ENCODE measurements at regions not wholly inside any gene's neighbourhood (a gene's known extent, or its start where the extent isn't known, plus 50 kb on each side); places are given as distances from the start of the nearest gene placed in this dataset.

DNA sequence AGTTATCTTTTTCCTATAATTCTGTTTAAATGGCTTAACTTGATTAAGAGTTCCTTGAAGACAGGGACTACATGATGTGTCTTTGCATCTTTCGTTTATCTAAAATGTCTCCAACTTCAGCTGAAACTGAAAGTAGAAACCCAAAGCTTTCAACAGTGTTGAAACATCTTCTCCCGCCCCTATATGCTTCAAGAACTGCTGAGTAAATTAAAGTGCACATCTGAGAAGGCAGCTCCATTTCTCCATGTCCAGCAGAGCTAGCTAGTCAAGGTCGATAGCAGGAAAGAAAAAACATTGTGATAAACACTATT lies 185.7 kb upstream of the TBL1X start (continued):
- TF ChIP-seq ZNF394 (tag by site-specific recombination; IDR thresholded peaks at IDR 0.05; ENCODE audit: borderline replicate concordance): no peak
- no peak for TF ChIP-seq KLF10 (tag by site-specific recombination; IDR thresholded peaks at IDR 0.05)
- TF ChIP-seq ZNF544 (tag by site-specific recombination; IDR thresholded peaks at IDR 0.05): no peak
- no peak for TF ChIP-seq ZNF600 (tag by site-specific recombination; IDR thresholded peaks at IDR 0.05)

DNA sequence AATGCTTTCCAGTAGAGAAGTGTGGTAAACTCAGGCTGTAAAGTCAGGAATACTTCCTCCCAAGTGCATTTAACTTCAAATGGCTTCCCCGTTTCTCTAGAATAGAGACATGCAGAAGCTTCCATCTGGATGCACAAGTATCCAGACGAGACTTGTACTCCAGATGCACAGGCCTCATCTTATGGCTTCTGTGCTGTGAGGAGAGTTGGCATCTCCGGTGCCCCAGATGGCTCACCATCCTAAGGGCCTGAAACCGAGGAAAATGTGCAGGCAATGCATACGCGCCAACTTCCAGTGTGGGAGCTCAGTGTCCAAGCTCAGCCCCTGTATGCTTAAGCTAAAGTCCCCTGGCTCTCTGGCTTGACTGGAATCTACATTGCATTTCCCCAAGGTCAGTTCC lies 184.0 kb upstream of the TBL1X start:
- CTCF ChIA-PET: no interaction called here
- no peaks in the 10 kb centered on the region for H3K36me3 ChIP-seq (ENCODE audit: control insufficient read depth in 2 of 2, insufficient read depth in 1 of 2, low read length in 2 of 2)

DNA sequence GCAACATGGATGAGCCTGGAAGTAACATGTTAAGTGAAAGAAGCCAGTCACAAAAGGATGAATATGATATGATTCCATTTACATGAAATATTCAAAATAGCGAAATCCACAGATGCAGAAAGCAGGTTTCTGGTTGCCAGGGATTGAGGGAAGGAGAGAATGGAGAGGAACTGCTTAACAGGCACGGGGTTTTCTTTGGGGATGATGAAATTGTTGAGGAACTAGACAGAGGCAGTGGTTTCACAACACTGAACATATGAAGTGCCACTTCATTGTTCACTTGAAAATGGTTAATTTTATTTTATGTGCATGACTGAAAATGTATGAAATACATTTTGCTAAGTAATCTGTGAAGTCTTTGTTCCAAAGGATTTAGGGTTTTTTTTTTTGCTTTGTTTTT lies 182.5 kb upstream of the TBL1X start:
- TF ChIP-seq ZNF175 (tag by site-specific recombination; IDR thresholded peaks at IDR 0.05) (no peak), TCF7L2 (IDR thresholded peaks at IDR 0.05; ENCODE audit: borderline replicate concordance, low read depth, low read length) (no peak), HOXC10 (CRISPR knock-in tag; IDR thresholded peaks at IDR 0.05) (no peak), ZNF623 (tag by site-specific recombination; IDR thresholded peaks at IDR 0.05) (no peak), MEIS1 (CRISPR knock-in tag; IDR thresholded peaks at IDR 0.05; ENCODE audit: borderline replicate concordance) (no peak), ZNF747 (tag by site-specific recombination; IDR thresholded peaks at IDR 0.05) (no peak), ZFP69B (tag by site-specific recombination; IDR thresholded peaks at IDR 0.05) (no peak), ZNF202 (tag by site-specific recombination; IDR thresholded peaks at IDR 0.05; ENCODE audit: borderline replicate concordance) (no peak), ZNF335 (tag by site-specific recombination; conservative IDR thresholded peaks at IDR 0.05) (no peak), ZNF626 (tag by site-specific recombination; IDR thresholded peaks at IDR 0.05) (no peak), FEZF1 (tag by site-specific recombination; IDR thresholded peaks at IDR 0.05) (no peak), SP3 (tag by site-specific recombination; IDR thresholded peaks at IDR 0.05) (no peak)
- TF ChIP-seq, protein P1, sequence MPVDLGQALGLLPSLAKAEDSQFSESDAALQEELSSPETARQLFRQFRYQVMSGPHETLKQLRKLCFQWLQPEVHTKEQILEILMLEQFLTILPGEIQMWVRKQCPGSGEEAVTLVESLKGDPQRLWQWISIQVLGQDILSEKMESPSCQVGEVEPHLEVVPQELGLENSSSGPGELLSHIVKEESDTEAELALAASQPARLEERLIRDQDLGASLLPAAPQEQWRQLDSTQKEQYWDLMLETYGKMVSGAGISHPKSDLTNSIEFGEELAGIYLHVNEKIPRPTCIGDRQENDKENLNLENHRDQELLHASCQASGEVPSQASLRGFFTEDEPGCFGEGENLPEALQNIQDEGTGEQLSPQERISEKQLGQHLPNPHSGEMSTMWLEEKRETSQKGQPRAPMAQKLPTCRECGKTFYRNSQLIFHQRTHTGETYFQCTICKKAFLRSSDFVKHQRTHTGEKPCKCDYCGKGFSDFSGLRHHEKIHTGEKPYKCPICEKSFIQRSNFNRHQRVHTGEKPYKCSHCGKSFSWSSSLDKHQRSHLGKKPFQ (tag by site-specific recombination; IDR thresholded peaks at IDR 0.05): no peak
- no peak overlapping the region for H3K27ac ChIP-seq (ENCODE audit: extremely low read depth, low read depth, low read length)
- no peaks in the 10 kb centered on the region for H3K4me1 ChIP-seq (ENCODE audit: control insufficient read depth, insufficient read depth, low read length)
- H3K4me3 ChIP-seq (ENCODE audit: low read depth, low read length): no peak overlapping the region
- H3K9me3 ChIP-seq (ENCODE audit: control insufficient read depth, insufficient read depth, low read depth, low read length): no peaks in the 10 kb centered on the region
- ChIA-PET CTCF (interaction anchor here (0.7 kb wide), 1 partner anchor 10 kb away, joined by 3 read pairs; no protein-coding TSS in a partner anchor), POLR2A (no interaction called here)
- no peaks in the 10 kb centered on the region for H3K36me3 ChIP-seq (ENCODE audit: control insufficient read depth in 2 of 2, insufficient read depth in 1 of 2, low read length in 2 of 2)

More for the DNA sequence above, 184.0 kb upstream of the TBL1X start:
- no peak for TF ChIP-seq KLF10 (tag by site-specific recombination; IDR thresholded peaks at IDR 0.05)
- no peak for TF ChIP-seq SP2 (tag by site-specific recombination; IDR thresholded peaks at IDR 0.05)
- no peak for TF ChIP-seq ZNF548 (tag by site-specific recombination; IDR thresholded peaks at IDR 0.05)
- no peak for TF ChIP-seq ZNF223 (tag by site-specific recombination; IDR thresholded peaks at IDR 0.05)
- no peak for TF ChIP-seq ZNF266 (tag by site-specific recombination; IDR thresholded peaks at IDR 0.05; ENCODE audit: low read depth)
- no peak for TF ChIP-seq ZNF175 (tag by site-specific recombination; IDR thresholded peaks at IDR 0.05)
- TF ChIP-seq, protein P1 (tag by site-specific recombination; IDR thresholded peaks at IDR 0.05): no peak
- TF ChIP-seq, protein P2, sequence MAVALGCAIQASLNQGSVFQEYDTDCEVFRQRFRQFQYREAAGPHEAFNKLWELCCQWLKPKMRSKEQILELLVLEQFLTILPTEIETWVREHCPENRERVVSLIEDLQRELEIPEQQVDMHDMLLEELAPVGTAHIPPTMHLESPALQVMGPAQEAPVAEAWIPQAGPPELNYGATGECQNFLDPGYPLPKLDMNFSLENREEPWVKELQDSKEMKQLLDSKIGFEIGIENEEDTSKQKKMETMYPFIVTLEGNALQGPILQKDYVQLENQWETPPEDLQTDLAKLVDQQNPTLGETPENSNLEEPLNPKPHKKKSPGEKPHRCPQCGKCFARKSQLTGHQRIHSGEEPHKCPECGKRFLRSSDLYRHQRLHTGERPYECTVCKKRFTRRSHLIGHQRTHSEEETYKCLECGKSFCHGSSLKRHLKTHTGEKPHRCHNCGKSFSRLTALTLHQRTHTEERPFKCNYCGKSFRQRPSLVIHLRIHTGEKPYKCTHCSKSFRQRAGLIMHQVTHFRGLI (tag by site-specific recombination; IDR thresholded peaks at IDR 0.05): no peak
- no peak for TF ChIP-seq ZNF394 (tag by site-specific recombination; IDR thresholded peaks at IDR 0.05; ENCODE audit: borderline replicate concordance)
- no peak for TF ChIP-seq FEZF1 (tag by site-specific recombination; IDR thresholded peaks at IDR 0.05)
- TF ChIP-seq ZNF621 (tag by site-specific recombination; IDR thresholded peaks at IDR 0.05): no peak
- TF ChIP-seq SETDB1 (IDR thresholded peaks at IDR 0.05; ENCODE audit: insufficient read length, low read length): no peak
- TF ChIP-seq ZNF701 (tag by site-specific recombination; IDR thresholded peaks at IDR 0.05): no peak
- Histone ChIP-seq H3K9me3 (ENCODE audit: control insufficient read depth, insufficient read depth, low read depth, low read length) (no peaks in the 10 kb centered on the region), H3K4me1 (ENCODE audit: control insufficient read depth, insufficient read depth, low read length) (no peaks in the 10 kb centered on the region), H3K27ac (ENCODE audit: extremely low read depth, low read depth, low read length) (no peak overlapping the region), H3K4me3 (ENCODE audit: low read depth, low read length) (no peak overlapping the region)
- POLR2A ChIA-PET: interaction anchor here (0.7 kb wide), 1 partner anchor 43 kb away, joined by 3 read pairs; no protein-coding TSS in a partner anchor
